GM12878 (cell line): ENCODE measurements at regions not wholly inside any gene's neighbourhood (a gene's known extent, or its start where the extent isn't known, plus 50 kb on each side); places are given as distances from the start of the nearest gene placed in this dataset.

Source experiments
- ATAC-seq: fragments of 200-7000 bp; cut with Tn5 transposase; 3 replicates; pipeline ENCODE4 v1.9.1; 2020; ENCODE audit warnings: mild to moderate bottlenecking, moderate library complexity
- BruUV-seq: library from RNA; stranded (reverse); fragments of 400-500 nt; replicated peaks from 2 replicates; lab custom pipeline; 2021; lab: Mats Ljungman, UMichigan
- CTCF ChIA-PET: fragments of 300-600 bp; sonication (Branson Sonifier 250); formaldehyde crosslinking; extraction: SDS; loops from one replicate; lab custom pipeline; 2021; ENCODE audit warnings: inconsistent platforms; lab: Yijun Ruan, JAX
- POLR2A ChIA-PET: fragments of 350-600 bp; formaldehyde crosslinking; extraction: SDS; loops from one replicate; lab custom pipeline; 2021; ENCODE audit warnings: inconsistent platforms; lab: Charles Lee
- RAD21 ChIA-PET: fragments of 300-600 bp; sonication (Branson Sonifier 250); formaldehyde crosslinking; loops from one replicate; lab custom pipeline; 2023; ENCODE audit warnings: antibody characterized with exemption; ENCODE audit not compliant: unreplicated experiment; lab: Charles Lee
- SMC1A ChIA-PET: fragments of 300-600 bp; sonication (Branson Sonifier 250); formaldehyde crosslinking; loops from one replicate; lab custom pipeline; 2023; ENCODE audit not compliant: unreplicated experiment, uncharacterized antibody; lab: Charles Lee
- DNase-seq: peaks from one replicate; pipeline ENCODE4 v3.0.0-alpha.2; 2011; ENCODE audit warnings: low read depth, low spot score
- FAIRE-seq: peaks from 3 replicates; lab custom pipeline; 2011; peaks lifted over from hg19 to GRCh38; lab: Jason Lieb, UNC
- H2AFZ ChIP-seq: 2 replicates; pipeline ENCODE4 v1.6.0; 2011; ENCODE audit warnings: low read depth, low read length, control low read depth; ENCODE audit not compliant: control insufficient read depth
- H3K27ac ChIP-seq: 2 replicates; pipeline ENCODE4 v1.5.1; 2011; ENCODE audit warnings: control low read depth; ENCODE audit not compliant: control insufficient read depth, insufficient read depth
- H3K27me3 ChIP-seq, 2 experiments: replicated peaks in 1 of 2; 2 replicates each; pipeline versions ENCODE4 v1.6.0 to v1.6.1; 2011; ENCODE audit warnings: low read length in 1 of 2; ENCODE audit not compliant: control insufficient read depth in 2 of 2, insufficient read depth in 2 of 2
- H3K36me3 ChIP-seq, 2 experiments: 2 replicates each; pipeline ENCODE4 v1.5.1; 2011; ENCODE audit warnings: low read length in 1 of 2; ENCODE audit not compliant: control insufficient read depth in 2 of 2, insufficient read depth in 2 of 2
- H3K4me1 ChIP-seq: 2 replicates; pipeline ENCODE4 v1.6.1; 2011; ENCODE audit warnings: mild to moderate bottlenecking, low read length, moderate library complexity, mixed read lengths; ENCODE audit not compliant: control insufficient read depth, insufficient read depth
- H3K4me2 ChIP-seq: 2 replicates; pipeline ENCODE4 v1.6.0; 2011; ENCODE audit warnings: control low read depth; ENCODE audit not compliant: control insufficient read depth, insufficient read depth
- H3K4me3 ChIP-seq: fragments of 200-600 bp; sonication (generic); 2 replicates; pipeline ENCODE4 v1.5.1; 2016
- H3K79me2 ChIP-seq: 2 replicates; pipeline ENCODE4 v1.6.0; 2011; ENCODE audit warnings: low read length; ENCODE audit not compliant: control insufficient read depth, insufficient read depth
- H3K9ac ChIP-seq: 2 replicates; pipeline ENCODE4 v1.8.0; 2011; ENCODE audit warnings: low read length, control low read depth, mixed read lengths; ENCODE audit not compliant: control insufficient read depth, insufficient read depth
- H3K9me3 ChIP-seq: replicated peaks from 3 replicates; pipeline ENCODE4 v1.5.1; 2011; ENCODE audit warnings: mild to moderate bottlenecking, low read length; ENCODE audit not compliant: control insufficient read depth, insufficient read depth
- H4K20me1 ChIP-seq: 2 replicates; pipeline ENCODE4 v1.6.0; 2011; ENCODE audit not compliant: control insufficient read depth, insufficient read depth
- CBFB ChIP-seq: IDR thresholded peaks from 2 replicates; pipeline ENCODE4 v1.6.1; 2016; ENCODE audit warnings: antibody characterized with exemption, low read depth
- CTCF ChIP-seq, 3 experiments: IDR thresholded peaks in 2 of 3; conservative IDR thresholded peaks in 1 of 3; 2 replicates each; pipeline ENCODE4 v1.5.1; 2011; ENCODE audit warnings: low read depth in 3 of 3, low read length in 3 of 3, mild to moderate bottlenecking in 3 of 3, control low read depth in 2 of 3, moderate library complexity in 2 of 3, inconsistent platforms in 1 of 3, mixed read lengths in 1 of 3; ENCODE audit not compliant: control insufficient read depth in 2 of 3, insufficient read depth in 1 of 3; ENCODE audit errors: extremely low read depth in 1 of 3
- RAD21 ChIP-seq: IDR thresholded peaks from 2 replicates; pipeline ENCODE4 v1.6.1; 2011; ENCODE audit warnings: mild to moderate bottlenecking, low read depth, low read length, moderate library complexity; ENCODE audit not compliant: insufficient read depth
- RFX5 ChIP-seq: IDR thresholded peaks from 2 replicates; pipeline ENCODE4 v1.6.1; 2011; ENCODE audit warnings: low read depth, low read length, improper control_type of control experiment
- SMARCA5 ChIP-seq: fragments of 450-650 bp; IDR thresholded peaks from 2 replicates; pipeline ENCODE4 v1.6.1; 2017; ENCODE audit warnings: mild to moderate bottlenecking
- SP1 ChIP-seq: IDR thresholded peaks from one replicate; pipeline ENCODE4 v1.6.1; 2011; ENCODE audit warnings: low read depth, low read length
- STAT3 ChIP-seq: IDR thresholded peaks from 2 replicates; pipeline ENCODE4 v1.6.1; 2011; ENCODE audit warnings: low read depth, low read length, improper control_type of control experiment
- USF2 ChIP-seq: IDR thresholded peaks from 2 replicates; pipeline ENCODE4 v1.6.1; 2011; ENCODE audit warnings: low read depth, low read length, improper control_type of control experiment, borderline replicate concordance
- ZNF687 ChIP-seq: fragments of 450-650 bp; IDR thresholded peaks from 2 replicates; pipeline ENCODE4 v1.6.1; 2017; ENCODE audit warnings: mild to moderate bottlenecking, moderate library complexity
- WGBS: methylation state at CpG from one replicate; pipeline ENCODE4 v1.1.6; 2016; ENCODE audit warnings: low lambda C conversion rate; ENCODE audit not compliant: insufficient replicate concordance, insufficient coverage; ENCODE audit errors: missing lambda C conversion rate; 5-methylcytosine and 5-hydroxymethylcytosine counted together
- in situ Hi-C: fragments of 300-500 bp; cut with MboI; formaldehyde crosslinking; loops from 9 replicates; pipeline ENCODE4 v1.14.3; 2018; ENCODE audit warnings: mixed read lengths
- intact Hi-C: fragments of 100-400 bp; cut with micrococcal nuclease; formaldehyde crosslinking; loops from one replicate; pipeline ENCODE4 v1.14.2; 2022; ENCODE audit not compliant: unreplicated experiment
- TF ChIP-seq, protein P1 (sequence below): fragments of 450-650 bp; IDR thresholded peaks from 2 replicates; pipeline ENCODE4 v1.6.1; 2017; ENCODE audit warnings: antibody characterized with exemption, mild to moderate bottlenecking, moderate library complexity

- no peak for TF ChIP-seq STAT3
- TF ChIP-seq CBFB: no peak
- TF ChIP-seq ZNF687: no peak
- no peak for TF ChIP-seq RAD21
- TF ChIP-seq CTCF (IDR thresholded peaks at IDR 0.05 in 2 of 3, conservative IDR thresholded peaks at IDR 0.05 in 1 of 3; ENCODE audit: control insufficient read depth in 2 of 3, extremely low read depth in 1 of 3, insufficient read depth in 1 of 3, low read depth in 3 of 3, low read length in 3 of 3): no peak
- TF ChIP-seq SP1: no peak
- no peak for TF ChIP-seq USF2
- TF ChIP-seq RFX5: no peak
- TF ChIP-seq, protein P1, sequence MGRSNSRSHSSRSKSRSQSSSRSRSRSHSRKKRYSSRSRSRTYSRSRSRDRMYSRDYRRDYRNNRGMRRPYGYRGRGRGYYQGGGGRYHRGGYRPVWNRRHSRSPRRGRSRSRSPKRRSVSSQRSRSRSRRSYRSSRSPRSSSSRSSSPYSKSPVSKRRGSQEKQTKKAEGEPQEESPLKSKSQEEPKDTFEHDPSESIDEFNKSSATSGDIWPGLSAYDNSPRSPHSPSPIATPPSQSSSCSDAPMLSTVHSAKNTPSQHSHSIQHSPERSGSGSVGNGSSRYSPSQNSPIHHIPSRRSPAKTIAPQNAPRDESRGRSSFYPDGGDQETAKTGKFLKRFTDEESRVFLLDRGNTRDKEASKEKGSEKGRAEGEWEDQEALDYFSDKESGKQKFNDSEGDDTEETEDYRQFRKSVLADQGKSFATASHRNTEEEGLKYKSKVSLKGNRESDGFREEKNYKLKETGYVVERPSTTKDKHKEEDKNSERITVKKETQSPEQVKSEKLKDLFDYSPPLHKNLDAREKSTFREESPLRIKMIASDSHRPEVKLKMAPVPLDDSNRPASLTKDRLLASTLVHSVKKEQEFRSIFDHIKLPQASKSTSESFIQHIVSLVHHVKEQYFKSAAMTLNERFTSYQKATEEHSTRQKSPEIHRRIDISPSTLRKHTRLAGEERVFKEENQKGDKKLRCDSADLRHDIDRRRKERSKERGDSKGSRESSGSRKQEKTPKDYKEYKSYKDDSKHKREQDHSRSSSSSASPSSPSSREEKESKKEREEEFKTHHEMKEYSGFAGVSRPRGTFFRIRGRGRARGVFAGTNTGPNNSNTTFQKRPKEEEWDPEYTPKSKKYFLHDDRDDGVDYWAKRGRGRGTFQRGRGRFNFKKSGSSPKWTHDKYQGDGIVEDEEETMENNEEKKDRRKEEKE: no peak
- no peak for TF ChIP-seq SMARCA5
- H3K4me2 ChIP-seq: no peak overlapping the region
- no peaks in the 10 kb centered on the region for H3K9me3 ChIP-seq
- ChIA-PET POLR2A (no interaction called here), RAD21 (no interaction called here), CTCF (interaction anchor here (0.7 kb wide), 1 partner anchor 649 kb away, joined by 3 read pairs; no protein-coding TSS in a partner anchor), SMC1A (no interaction called here)
- FAIRE-seq (no peak), DNase-seq (no peak), ATAC-seq (no peak)
- intact Hi-C loops: no loop called here
- H3K27ac ChIP-seq: no peak overlapping the region
- no peaks in the 10 kb centered on the region for H4K20me1 ChIP-seq
- H3K36me3 ChIP-seq: no peaks in the 10 kb centered on the region
- BruUV-seq: no TSS peak
- in situ Hi-C loops: no loop called here
- H3K9ac ChIP-seq: no peak overlapping the region
- H3K27me3 ChIP-seq: no peaks in the 10 kb centered on the region
- no peaks in the 10 kb centered on the region for H3K79me2 ChIP-seq
- no peak overlapping the region for H2AFZ ChIP-seq
- 17% methylated on average over 8 of the region's 8 CpGs for WGBS
- H3K4me1 ChIP-seq: no peaks in the 10 kb centered on the region
- no peak overlapping the region for H3K4me3 ChIP-seq
Measured at GRCh38 chr6:23905133-23905815, 220.7 kb upstream of the NRSN1 start.
